KBM-7 (cell line): ENCODE measurements at regions not wholly inside any gene's neighbourhood (a gene's known extent, or its start where the extent isn't known, plus 50 kb on each side); places are given as distances from the start of the nearest gene placed in this dataset.

Experiments used
- DNase-seq: peaks from one replicate; pipeline ENCODE4 v3.0.0-alpha.2; 2015
- in situ Hi-C: fragments of 300-500 bp; cut with MboI; formaldehyde crosslinking; loops from 2 replicates; pipeline ENCODE4 v1.14.3; 2020; ENCODE audit warnings: low sequenced_read_pairs, low pct_unique_long_range_greater_than_20kb, mixed read lengths

GRCh38 chr14:61174987-61175386, 106.2 kb downstream of the TMEM30B start:
- in situ Hi-C loops, result no loop called here
- DNase-seq, result no peak

GRCh38 chr14:61174441-61174891, 106.7 kb downstream of the TMEM30B start:
- no peak for DNase-seq
- in situ Hi-C loops, result no loop called here

- no peak for DNase-seq
- in situ Hi-C loops, result no loop called here
Observed at GRCh38 chr14:61171727-61172126, 109.4 kb downstream of the TMEM30B start.

GRCh38 chr14:61168141-61168540, 113.0 kb downstream of the TMEM30B start:
- no peak for DNase-seq
- in situ Hi-C loops, result no loop called here

- DNase-seq, result no peak
- in situ Hi-C loops, result no loop called here
Observed at GRCh38 chr14:61167642-61168041, 113.5 kb downstream of the TMEM30B start.

- no peak for DNase-seq
- in situ Hi-C loops, result no loop called here
Observed at GRCh38 chr14:61160798-61161197, 120.3 kb downstream of the TMEM30B start.

GRCh38 chr14:61154641-61155040, 126.5 kb downstream of the TMEM30B start:
- DNase-seq, result no peak

GRCh38 chr14:61153914-61154545, 127.1 kb downstream of the TMEM30B start:
- in situ Hi-C loops, result no loop called here

More at GRCh38 chr14:61154641-61155040, 126.5 kb downstream of the TMEM30B start:
- in situ Hi-C loops, result no loop called here

GRCh38 chr14:61153431-61153830, 127.7 kb downstream of the TMEM30B start:
- in situ Hi-C loops, result no loop called here
- DNase-seq, result no peak

More at GRCh38 chr14:61153914-61154545, 127.1 kb downstream of the TMEM30B start:
- peak; percentile 53 for DNase-seq

- in situ Hi-C loops, result no loop called here
Observed at GRCh38 chr14:61152851-61153364, 128.2 kb downstream of the TMEM30B start.

GRCh38 chr14:61151251-61151650, 129.9 kb downstream of the TMEM30B start:
- in situ Hi-C loops, result no loop called here
- no peak for DNase-seq

More at GRCh38 chr14:61152851-61153364, 128.2 kb downstream of the TMEM30B start:
- no peak for DNase-seq

GRCh38 chr14:61150851-61151250, 130.3 kb downstream of the TMEM30B start:
- in situ Hi-C loops, result no loop called here

GRCh38 chr14:61149896-61150295, 131.2 kb downstream of the TMEM30B start:
- DNase-seq, result no peak
- in situ Hi-C loops, result no loop called here

More at GRCh38 chr14:61150851-61151250, 130.3 kb downstream of the TMEM30B start:
- DNase-seq, result no peak

GRCh38 chr14:61148742-61149350, 132.3 kb downstream of the TMEM30B start:
- in situ Hi-C loops, result no loop called here
- no peak for DNase-seq

GRCh38 chr14:61147831-61148549, 133.1 kb downstream of the TMEM30B start:
- in situ Hi-C loops, result no loop called here
- DNase-seq, result no peak

- DNase-seq, result no peak
- in situ Hi-C loops, result no loop called here
Observed at GRCh38 chr14:61147381-61147821, 133.7 kb downstream of the TMEM30B start.

GRCh38 chr14:61146899-61147298, 134.2 kb downstream of the TMEM30B start:
- in situ Hi-C loops, result no loop called here
- no peak for DNase-seq

- DNase-seq, result no peak
- in situ Hi-C loops, result no loop called here
Observed at GRCh38 chr14:61145903-61146481, 135.1 kb downstream of the TMEM30B start.

GRCh38 chr14:61145034-61145902, 135.9 kb downstream of the TMEM30B start:
- DNase-seq, result no peak
- in situ Hi-C loops, result no loop called here
